BE2C (cell line): ENCODE measurements at regions not wholly inside any gene's neighbourhood (a gene's known extent, or its start where the extent isn't known, plus 50 kb on each side); places are given as distances from the start of the nearest gene placed in this dataset.

Source experiments
- DNase-seq: peaks from one replicate; pipeline ENCODE4 v3.0.0-alpha.2; 2020
- H3K27me3 ChIP-seq: fragments of 250-450 bp; sonication (Bioruptor Pico); 2 replicates; pipeline ENCODE4 v1.5.1; 2020; ENCODE audit warnings: mild to moderate bottlenecking
- H3K36me3 ChIP-seq: fragments of 250-450 bp; sonication (Bioruptor Pico); 2 replicates; pipeline ENCODE4 v1.5.1; 2020; ENCODE audit warnings: mild to moderate bottlenecking
- H3K4me1 ChIP-seq: fragments of 250-450 bp; sonication (Bioruptor Pico); 2 replicates; pipeline ENCODE4 v1.5.1; 2020
- H3K4me3 ChIP-seq: 2 replicates; pipeline ENCODE4 v1.5.1; 2011; ENCODE audit warnings: low read depth, low read length
- H3K9me3 ChIP-seq: fragments of 250-450 bp; sonication (Bioruptor Pico); 2 replicates; pipeline ENCODE4 v1.5.1; 2020
- TF ChIP-seq, protein P1 (sequence below): IDR thresholded peaks from 2 replicates; pipeline ENCODE4 v1.5.1; 2012; ENCODE audit warnings: mild to moderate bottlenecking, low read depth, low read length

DNA sequence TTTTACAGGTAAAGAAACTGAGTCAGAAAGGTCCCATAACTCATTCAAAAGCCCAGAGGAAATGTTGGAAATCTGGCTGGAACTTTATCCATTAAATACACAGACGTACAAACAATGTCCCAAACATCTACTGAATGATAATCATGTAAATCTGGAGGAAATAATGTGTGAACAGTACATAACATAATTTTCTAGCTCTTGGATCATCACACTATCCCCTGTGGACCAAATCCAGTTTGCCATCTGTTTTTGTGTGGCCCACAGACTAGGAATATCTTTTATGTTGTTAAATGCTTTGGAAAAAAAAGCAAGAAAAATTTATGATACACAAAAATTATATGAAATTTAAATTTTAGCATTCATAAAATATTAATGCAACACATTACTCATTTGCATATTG lies 389.9 kb upstream of the SOX9 start:
- H3K36me3 ChIP-seq: no peaks in the 10 kb centered on the region
- no peaks in the 10 kb centered on the region for H3K9me3 ChIP-seq
- peaks cover 2% of the 10 kb centered on the region for H3K4me1 ChIP-seq
- no peaks in the 10 kb centered on the region for H3K27me3 ChIP-seq
- H3K4me3 ChIP-seq: no peak overlapping the region
- TF ChIP-seq, protein P1, sequence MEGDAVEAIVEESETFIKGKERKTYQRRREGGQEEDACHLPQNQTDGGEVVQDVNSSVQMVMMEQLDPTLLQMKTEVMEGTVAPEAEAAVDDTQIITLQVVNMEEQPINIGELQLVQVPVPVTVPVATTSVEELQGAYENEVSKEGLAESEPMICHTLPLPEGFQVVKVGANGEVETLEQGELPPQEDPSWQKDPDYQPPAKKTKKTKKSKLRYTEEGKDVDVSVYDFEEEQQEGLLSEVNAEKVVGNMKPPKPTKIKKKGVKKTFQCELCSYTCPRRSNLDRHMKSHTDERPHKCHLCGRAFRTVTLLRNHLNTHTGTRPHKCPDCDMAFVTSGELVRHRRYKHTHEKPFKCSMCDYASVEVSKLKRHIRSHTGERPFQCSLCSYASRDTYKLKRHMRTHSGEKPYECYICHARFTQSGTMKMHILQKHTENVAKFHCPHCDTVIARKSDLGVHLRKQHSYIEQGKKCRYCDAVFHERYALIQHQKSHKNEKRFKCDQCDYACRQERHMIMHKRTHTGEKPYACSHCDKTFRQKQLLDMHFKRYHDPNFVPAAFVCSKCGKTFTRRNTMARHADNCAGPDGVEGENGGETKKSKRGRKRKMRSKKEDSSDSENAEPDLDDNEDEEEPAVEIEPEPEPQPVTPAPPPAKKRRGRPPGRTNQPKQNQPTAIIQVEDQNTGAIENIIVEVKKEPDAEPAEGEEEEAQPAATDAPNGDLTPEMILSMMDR: no peak
- no peak for DNase-seq

DNA sequence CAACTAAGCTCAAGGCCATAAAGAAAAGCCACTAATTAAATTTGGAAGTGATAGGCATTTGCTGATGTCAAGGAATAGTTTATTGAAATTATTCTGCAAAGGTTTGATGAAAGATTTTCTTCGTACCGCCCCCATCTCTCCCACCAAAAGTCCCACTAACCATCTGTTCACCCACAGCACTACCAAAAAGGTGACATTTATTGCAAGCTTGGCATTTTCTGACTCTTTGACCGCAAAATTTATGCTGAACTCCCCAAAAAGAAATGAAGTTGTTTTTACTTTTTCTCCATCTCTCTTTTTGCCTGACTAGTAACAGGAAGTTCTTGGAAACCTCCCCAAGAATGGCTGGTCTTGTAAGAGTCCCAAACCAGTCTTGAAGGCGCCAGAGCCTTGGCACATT lies 384.9 kb upstream of the SOX9 start:
- Histone ChIP-seq H3K4me3 (no peak overlapping the region), H3K9me3 (no peaks in the 10 kb centered on the region), H3K4me1 (peaks cover 2% of the 10 kb centered on the region), H3K27me3 (no peaks in the 10 kb centered on the region), H3K36me3 (no peaks in the 10 kb centered on the region)
- DNase-seq: no peak
- TF ChIP-seq, protein P1: no peak

DNA sequence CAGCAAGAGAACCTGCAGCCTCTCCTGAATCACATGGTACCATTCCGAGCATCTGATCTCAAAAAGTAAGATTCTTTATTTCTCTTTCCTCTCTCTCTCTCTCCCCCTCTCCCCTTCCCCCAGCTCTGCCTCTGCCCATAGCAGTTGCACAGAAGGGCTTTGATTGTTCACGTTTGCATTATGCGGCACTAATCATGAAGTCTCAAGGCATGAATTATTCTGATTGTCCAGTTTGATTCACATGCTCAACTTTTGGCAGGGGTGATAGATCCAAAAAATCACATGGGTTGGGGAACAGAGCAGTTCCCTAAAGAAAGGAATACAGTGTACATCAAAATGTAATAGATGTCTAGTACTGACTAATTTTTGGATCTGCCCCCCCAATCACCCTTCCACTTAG lies 380.0 kb upstream of the SOX9 start:
- DNase-seq: no peak
- H3K4me3 ChIP-seq: no peak overlapping the region
- TF ChIP-seq, protein P1: no peak
- no peaks in the 10 kb centered on the region for H3K4me1 ChIP-seq
- no peaks in the 10 kb centered on the region for H3K27me3 ChIP-seq
- no peaks in the 10 kb centered on the region for H3K9me3 ChIP-seq
- H3K36me3 ChIP-seq: no peaks in the 10 kb centered on the region

DNA sequence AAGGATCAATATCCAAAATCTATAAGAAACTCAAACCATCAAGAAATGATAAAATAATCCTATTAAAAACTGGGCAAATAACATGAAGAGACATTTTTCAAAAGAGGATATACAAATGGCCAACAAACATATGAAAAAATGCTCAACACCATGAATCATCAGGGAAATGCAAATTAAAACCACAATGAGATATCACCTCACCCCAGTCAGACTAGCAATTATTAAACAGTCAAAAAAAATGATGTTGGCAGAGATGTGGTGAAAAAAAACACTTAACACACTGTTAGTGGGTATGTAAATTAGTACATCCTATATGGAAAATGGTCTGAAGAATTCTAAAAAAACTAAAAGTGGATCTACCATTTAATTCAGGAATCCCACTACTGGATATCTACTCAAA lies 379.0 kb upstream of the SOX9 start:
- no peaks in the 10 kb centered on the region for H3K27me3 ChIP-seq
- no peak overlapping the region for H3K4me3 ChIP-seq
- DNase-seq: no peak
- H3K9me3 ChIP-seq: no peaks in the 10 kb centered on the region
- no peaks in the 10 kb centered on the region for H3K36me3 ChIP-seq
- TF ChIP-seq, protein P1: no peak
- no peaks in the 10 kb centered on the region for H3K4me1 ChIP-seq

DNA sequence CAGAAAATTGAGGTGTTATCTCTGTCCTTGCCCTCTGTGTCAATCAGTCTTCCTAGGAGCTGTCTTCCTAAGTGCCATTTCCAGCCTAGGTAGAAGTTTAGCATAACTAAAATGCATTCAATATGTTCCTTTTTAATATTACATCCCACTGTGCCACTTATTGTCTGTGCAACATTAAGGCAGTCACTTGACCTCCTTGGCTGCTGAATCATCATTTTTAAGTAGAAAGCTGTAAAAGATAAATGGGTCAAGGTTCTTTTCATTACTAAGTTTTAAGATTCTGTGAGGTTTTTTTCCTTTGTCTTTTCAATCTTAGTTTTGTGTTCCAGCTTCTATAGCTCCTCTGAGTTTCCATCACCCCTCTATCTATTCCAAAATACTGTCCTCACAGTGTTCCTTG lies 371.9 kb upstream of the SOX9 start:
- TF ChIP-seq, protein P1: no peak
- DNase-seq: no peak
- no peaks in the 10 kb centered on the region for H3K9me3 ChIP-seq
- no peak overlapping the region for H3K4me3 ChIP-seq
- H3K27me3 ChIP-seq: no peaks in the 10 kb centered on the region
- no peaks in the 10 kb centered on the region for H3K4me1 ChIP-seq
- no peaks in the 10 kb centered on the region for H3K36me3 ChIP-seq

DNA sequence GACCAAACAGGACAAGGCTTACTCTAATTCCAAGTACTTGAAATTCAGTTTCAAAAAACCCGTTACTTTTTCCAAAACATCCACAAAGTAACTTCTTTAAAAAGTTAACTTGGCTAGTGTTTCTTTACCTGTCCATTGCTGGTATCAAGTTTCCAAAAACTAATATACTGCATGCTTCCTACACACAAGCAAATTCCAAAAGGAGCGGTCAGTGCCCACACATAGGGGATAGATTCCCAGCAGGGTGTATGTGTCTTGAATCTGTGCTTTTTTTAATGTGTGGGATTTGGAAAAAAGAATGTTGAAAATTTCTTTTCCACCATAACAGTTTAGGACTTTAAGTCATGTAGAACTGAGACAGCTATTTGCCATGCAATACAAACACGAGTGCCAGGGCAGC lies 367.8 kb upstream of the SOX9 start:
- DNase-seq: no peak
- Histone ChIP-seq H3K9me3 (no peaks in the 10 kb centered on the region), H3K4me1 (no peaks in the 10 kb centered on the region), H3K36me3 (no peaks in the 10 kb centered on the region), H3K4me3 (no peak overlapping the region), H3K27me3 (no peaks in the 10 kb centered on the region)
- TF ChIP-seq, protein P1: no peak
